ENCODE measurements at regions not wholly inside any gene's neighbourhood (a gene's known extent, or its start where the extent isn't known, plus 50 kb on each side); places are given as distances from the start of the nearest gene placed in this dataset.

- TF ChIP-seq POLR2AphosphoS5 (IDR thresholded peaks at IDR 0.05; ENCODE audit: insufficient read depth in 1 of 2, low read depth in 1 of 2) = no peak
- TF ChIP-seq CTCF (IDR thresholded peaks at IDR 0.05) = no peak
- TF ChIP-seq POLR2A (IDR thresholded peaks at IDR 0.05) = no peak
- Histone ChIP-seq H3K27me3 (no peaks in the 10 kb centered on the region), H3K27ac (no peak overlapping the region), H3K36me3 (no peaks in the 10 kb centered on the region), H3K9me3 (no peaks in the 10 kb centered on the region), H3K4me3 (no peak overlapping the region), H3K4me1 (no peaks in the 10 kb centered on the region)
- intact Hi-C loops (cut with DNase I) = no loop called here
- DNase-seq (ENCODE audit: extremely low spot score in 2 of 2) = no peak
Observed at GRCh38 chr10:44733501-44734488, 177.3 kb upstream of the TMEM72 start.

- H3K27me3 ChIP-seq = no peaks in the 10 kb centered on the region
- no peaks in the 10 kb centered on the region for H3K36me3 ChIP-seq
- H3K27ac ChIP-seq = no peak overlapping the region
- no peak for DNase-seq (ENCODE audit: extremely low spot score in 2 of 2)
- TF ChIP-seq POLR2A (IDR thresholded peaks at IDR 0.05) = no peak
- no peak for TF ChIP-seq POLR2AphosphoS5 (IDR thresholded peaks at IDR 0.05; ENCODE audit: insufficient read depth in 1 of 2, low read depth in 1 of 2)
- TF ChIP-seq CTCF (IDR thresholded peaks at IDR 0.05) = no peak
- no peak overlapping the region for H3K4me3 ChIP-seq
- no peaks in the 10 kb centered on the region for H3K9me3 ChIP-seq
- H3K4me1 ChIP-seq = no peaks in the 10 kb centered on the region
- intact Hi-C loops (cut with DNase I) = no loop called here
Observed at GRCh38 chr10:44742248-44742647, 168.9 kb upstream of the TMEM72 start.

DNA sequence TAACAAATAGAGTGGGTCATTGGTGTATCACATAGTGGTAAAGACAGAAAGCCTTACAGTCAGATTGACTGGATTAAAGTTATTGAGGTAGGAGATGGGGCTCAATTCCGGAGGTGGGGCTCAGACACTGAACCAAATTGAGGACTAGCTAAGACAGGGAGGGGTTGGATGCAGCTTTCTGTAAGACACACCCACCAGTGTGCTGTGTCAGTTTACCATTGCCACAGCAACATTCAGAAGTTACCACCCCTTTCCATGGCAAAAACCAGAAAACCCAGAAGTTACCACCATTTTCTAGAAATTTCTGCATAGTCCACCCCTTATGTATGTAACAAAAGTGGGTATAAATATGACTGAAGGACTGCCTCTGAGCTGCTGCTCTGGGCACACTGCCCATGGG, 167.6 kb upstream of the TMEM72 start:
- intact Hi-C loops (cut with DNase I) = no loop called here
- no peak for DNase-seq (ENCODE audit: extremely low spot score in 2 of 2)
- H3K36me3 ChIP-seq = no peaks in the 10 kb centered on the region
- no peak for TF ChIP-seq POLR2A (IDR thresholded peaks at IDR 0.05)
- TF ChIP-seq CTCF (IDR thresholded peaks at IDR 0.05) = no peak
- TF ChIP-seq POLR2AphosphoS5 (IDR thresholded peaks at IDR 0.05; ENCODE audit: insufficient read depth in 1 of 2, low read depth in 1 of 2) = no peak
- no peak overlapping the region for H3K4me3 ChIP-seq
- H3K27ac ChIP-seq = no peak overlapping the region
- H3K27me3 ChIP-seq = no peaks in the 10 kb centered on the region
- no peaks in the 10 kb centered on the region for H3K4me1 ChIP-seq
- H3K9me3 ChIP-seq = no peaks in the 10 kb centered on the region

DNA sequence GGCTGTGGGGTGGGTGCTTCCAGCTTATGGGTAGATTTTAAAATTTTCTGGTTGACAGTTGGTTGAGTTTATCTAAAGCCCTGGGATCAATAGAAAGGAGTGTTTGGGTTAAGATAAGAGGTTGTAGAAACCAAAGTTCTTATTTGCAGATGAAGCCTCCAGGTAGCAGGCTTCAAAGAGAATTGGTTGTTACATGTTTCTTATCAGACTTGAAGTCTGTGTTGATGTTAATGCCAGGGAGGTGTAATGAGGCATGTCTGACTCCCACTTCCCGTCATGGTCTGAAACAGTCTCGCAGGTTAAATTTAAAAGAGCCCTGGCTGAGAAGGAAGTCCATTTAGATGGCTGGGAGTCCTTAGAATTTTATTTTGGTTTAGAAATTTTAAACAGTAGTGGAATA, 165.2 kb upstream of the TMEM72 start:
- Histone ChIP-seq H3K4me3 (no peak overlapping the region), H3K9me3 (no peaks in the 10 kb centered on the region), H3K36me3 (no peaks in the 10 kb centered on the region), H3K27ac (no peak overlapping the region), H3K27me3 (no peaks in the 10 kb centered on the region), H3K4me1 (no peaks in the 10 kb centered on the region)
- no peak for DNase-seq (ENCODE audit: extremely low spot score in 2 of 2)
- intact Hi-C loops (cut with DNase I) = no loop called here
- TF ChIP-seq POLR2A (IDR thresholded peaks at IDR 0.05) = no peak
- no peak for TF ChIP-seq POLR2AphosphoS5 (IDR thresholded peaks at IDR 0.05; ENCODE audit: insufficient read depth in 1 of 2, low read depth in 1 of 2)
- no peak for TF ChIP-seq CTCF (IDR thresholded peaks at IDR 0.05)

- DNase-seq (ENCODE audit: extremely low spot score in 2 of 2) = no peak
- TF ChIP-seq POLR2A (IDR thresholded peaks at IDR 0.05) (no peak), CTCF (IDR thresholded peaks at IDR 0.05) (no peak), POLR2AphosphoS5 (IDR thresholded peaks at IDR 0.05; ENCODE audit: insufficient read depth in 1 of 2, low read depth in 1 of 2) (no peak)
- Histone ChIP-seq H3K4me1 (peaks cover 7% of the 10 kb centered on the region), H3K27ac (no peak overlapping the region), H3K36me3 (no peaks in the 10 kb centered on the region), H3K4me3 (no peak overlapping the region), H3K27me3 (no peaks in the 10 kb centered on the region), H3K9me3 (no peaks in the 10 kb centered on the region)
- intact Hi-C loops (cut with DNase I) = no loop called here
Observed at GRCh38 chr10:44747593-44748172, 163.5 kb upstream of the TMEM72 start.

All from vagina (tissue), 2 donors.